GM12878 (cell line): ENCODE measurements at regions not wholly inside any gene's neighbourhood (a gene's known extent, or its start where the extent isn't known, plus 50 kb on each side); places are given as distances from the start of the nearest gene placed in this dataset.

ENCODE experiments used
- CBFB ChIP-seq: IDR thresholded peaks from 2 replicates; pipeline ENCODE4 v1.6.1; 2016; ENCODE audit warnings: antibody characterized with exemption, low read depth
- CBX3 ChIP-seq: fragments of 200-600 bp; sonication (generic); IDR thresholded peaks from 2 replicates; pipeline ENCODE4 v1.6.1; 2016; ENCODE audit warnings: low read depth, borderline replicate concordance
- EP300 ChIP-seq, 2 experiments: fragments of 150-350 bp in 1 of 2; IDR thresholded peaks; 2 replicates each; pipeline ENCODE4 v1.6.1; 2011 to 2012; ENCODE audit warnings: low read depth in 2 of 2, low read length in 2 of 2, borderline replicate concordance in 1 of 2, improper control_type of control experiment in 1 of 2, inconsistent platforms in 1 of 2; ENCODE audit not compliant: control insufficient read depth in 1 of 2
- EZH2 ChIP-seq: IDR thresholded peaks from 2 replicates; pipeline ENCODE4 v1.6.1; 2012; ENCODE audit warnings: low read depth, mild to moderate bottlenecking, control low read depth, inconsistent platforms, low read length, borderline replicate concordance; ENCODE audit not compliant: control insufficient read depth
- NRF1 ChIP-seq: conservative IDR thresholded peaks from 2 replicates; pipeline ENCODE4 v1.6.1; 2011; ENCODE audit warnings: mild to moderate bottlenecking, low read depth, low read length, improper control_type of control experiment
- POLR2A ChIP-seq: IDR thresholded peaks from 2 replicates; pipeline ENCODE4 v1.6.1; 2011; ENCODE audit warnings: low read depth, mild to moderate bottlenecking, low read length
- TAF1 ChIP-seq: IDR thresholded peaks from 2 replicates; pipeline ENCODE4 v1.6.1; 2011; ENCODE audit warnings: mild to moderate bottlenecking, low read depth, low read length, borderline replicate concordance
- TCF12 ChIP-seq: IDR thresholded peaks from 2 replicates; pipeline ENCODE4 v1.6.1; 2011; ENCODE audit warnings: low read depth, mild to moderate bottlenecking, low read length
- TF ChIP-seq, protein P1 (sequence below), 3 experiments: IDR thresholded peaks in 2 of 3; conservative IDR thresholded peaks in 1 of 3; 2 replicates each; pipeline ENCODE4 v1.5.1; 2011; ENCODE audit warnings: low read depth in 3 of 3, low read length in 3 of 3, mild to moderate bottlenecking in 3 of 3, control low read depth in 2 of 3, moderate library complexity in 2 of 3, inconsistent platforms in 1 of 3, mixed read lengths in 1 of 3; ENCODE audit not compliant: control insufficient read depth in 2 of 3, insufficient read depth in 1 of 3; ENCODE audit errors: extremely low read depth in 1 of 3
- TF ChIP-seq, protein P2 (sequence below): fragments of 450-650 bp; formaldehyde crosslinking; IDR thresholded peaks from 2 replicates; pipeline ENCODE4 v1.5.0; 2022; ENCODE audit warnings: mild to moderate bottlenecking, missing genetic modification characterization

- no peak for TF ChIP-seq CBFB
- TF ChIP-seq, protein P1, sequence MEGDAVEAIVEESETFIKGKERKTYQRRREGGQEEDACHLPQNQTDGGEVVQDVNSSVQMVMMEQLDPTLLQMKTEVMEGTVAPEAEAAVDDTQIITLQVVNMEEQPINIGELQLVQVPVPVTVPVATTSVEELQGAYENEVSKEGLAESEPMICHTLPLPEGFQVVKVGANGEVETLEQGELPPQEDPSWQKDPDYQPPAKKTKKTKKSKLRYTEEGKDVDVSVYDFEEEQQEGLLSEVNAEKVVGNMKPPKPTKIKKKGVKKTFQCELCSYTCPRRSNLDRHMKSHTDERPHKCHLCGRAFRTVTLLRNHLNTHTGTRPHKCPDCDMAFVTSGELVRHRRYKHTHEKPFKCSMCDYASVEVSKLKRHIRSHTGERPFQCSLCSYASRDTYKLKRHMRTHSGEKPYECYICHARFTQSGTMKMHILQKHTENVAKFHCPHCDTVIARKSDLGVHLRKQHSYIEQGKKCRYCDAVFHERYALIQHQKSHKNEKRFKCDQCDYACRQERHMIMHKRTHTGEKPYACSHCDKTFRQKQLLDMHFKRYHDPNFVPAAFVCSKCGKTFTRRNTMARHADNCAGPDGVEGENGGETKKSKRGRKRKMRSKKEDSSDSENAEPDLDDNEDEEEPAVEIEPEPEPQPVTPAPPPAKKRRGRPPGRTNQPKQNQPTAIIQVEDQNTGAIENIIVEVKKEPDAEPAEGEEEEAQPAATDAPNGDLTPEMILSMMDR (IDR thresholded peaks at IDR 0.05 in 2 of 3, conservative IDR thresholded peaks at IDR 0.05 in 1 of 3; ENCODE audit: control insufficient read depth in 2 of 3, extremely low read depth in 1 of 3, insufficient read depth in 1 of 3, low read depth in 3 of 3, low read length in 3 of 3): no peak
- no peak for TF ChIP-seq EZH2
- no peak for TF ChIP-seq TAF1
- TF ChIP-seq NRF1: no peak
- no peak for TF ChIP-seq EP300 (IDR thresholded peaks at IDR 0.05; ENCODE audit: borderline replicate concordance in 1 of 2, control insufficient read depth in 1 of 2, low read depth in 2 of 2, low read length in 2 of 2)
- no peak for TF ChIP-seq CBX3
- no peak for TF ChIP-seq POLR2A
- TF ChIP-seq TCF12: no peak
- TF ChIP-seq, protein P2, sequence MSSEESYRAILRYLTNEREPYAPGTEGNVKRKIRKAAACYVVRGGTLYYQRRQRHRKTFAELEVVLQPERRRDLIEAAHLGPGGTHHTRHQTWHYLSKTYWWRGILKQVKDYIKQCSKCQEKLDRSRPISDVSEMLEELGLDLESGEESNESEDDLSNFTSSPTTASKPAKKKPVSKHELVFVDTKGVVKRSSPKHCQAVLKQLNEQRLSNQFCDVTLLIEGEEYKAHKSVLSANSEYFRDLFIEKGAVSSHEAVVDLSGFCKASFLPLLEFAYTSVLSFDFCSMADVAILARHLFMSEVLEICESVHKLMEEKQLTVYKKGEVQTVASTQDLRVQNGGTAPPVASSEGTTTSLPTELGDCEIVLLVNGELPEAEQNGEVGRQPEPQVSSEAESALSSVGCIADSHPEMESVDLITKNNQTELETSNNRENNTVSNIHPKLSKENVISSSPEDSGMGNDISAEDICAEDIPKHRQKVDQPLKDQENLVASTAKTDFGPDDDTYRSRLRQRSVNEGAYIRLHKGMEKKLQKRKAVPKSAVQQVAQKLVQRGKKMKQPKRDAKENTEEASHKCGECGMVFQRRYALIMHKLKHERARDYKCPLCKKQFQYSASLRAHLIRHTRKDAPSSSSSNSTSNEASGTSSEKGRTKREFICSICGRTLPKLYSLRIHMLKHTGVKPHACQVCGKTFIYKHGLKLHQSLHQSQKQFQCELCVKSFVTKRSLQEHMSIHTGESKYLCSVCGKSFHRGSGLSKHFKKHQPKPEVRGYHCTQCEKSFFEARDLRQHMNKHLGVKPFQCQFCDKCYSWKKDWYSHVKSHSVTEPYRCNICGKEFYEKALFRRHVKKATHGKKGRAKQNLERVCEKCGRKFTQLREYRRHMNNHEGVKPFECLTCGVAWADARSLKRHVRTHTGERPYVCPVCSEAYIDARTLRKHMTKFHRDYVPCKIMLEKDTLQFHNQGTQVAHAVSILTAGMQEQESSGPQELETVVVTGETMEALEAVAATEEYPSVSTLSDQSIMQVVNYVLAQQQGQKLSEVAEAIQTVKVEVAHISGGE (CRISPR knock-in tag): no peak
Measured at GRCh38 chr7:33790746-33791145, 114.6 kb upstream of the BMPER start.
